Osteoblast (primary cell): ENCODE measurements at regions not wholly inside any gene's neighbourhood (a gene's known extent, or its start where the extent isn't known, plus 50 kb on each side); places are given as distances from the start of the nearest gene placed in this dataset.

Source experiments
- DNase-seq: peaks from one replicate; pipeline ENCODE4 v3.0.0; 2011; ENCODE audit warnings: low spot score, mixed read lengths; ENCODE audit not compliant: insufficient read length; ENCODE audit errors: missing footprints
- H2AFZ ChIP-seq: 2 replicates; pipeline ENCODE4 v1.6.0; 2011; ENCODE audit warnings: mild to moderate bottlenecking, low read length
- H3K27ac ChIP-seq: 2 replicates; pipeline ENCODE4 v1.5.1; 2011; ENCODE audit warnings: mild to moderate bottlenecking, low read depth, low read length, moderate library complexity
- H3K27me3 ChIP-seq: 2 replicates; pipeline ENCODE4 v1.6.0; 2012; ENCODE audit warnings: mild to moderate bottlenecking, control low read depth, inconsistent platforms, low read length, moderate library complexity; ENCODE audit not compliant: insufficient read depth
- H3K36me3 ChIP-seq: 2 replicates; pipeline ENCODE4 v1.5.1; 2011; ENCODE audit warnings: mild to moderate bottlenecking, low read length, control low read depth, moderate library complexity; ENCODE audit not compliant: insufficient read depth
- H3K4me1 ChIP-seq: 2 replicates; pipeline ENCODE4 v1.5.1; 2011; ENCODE audit warnings: mild to moderate bottlenecking, low read length, control low read depth, moderate library complexity; ENCODE audit not compliant: insufficient read depth
- H3K4me2 ChIP-seq: 2 replicates; pipeline ENCODE4 v1.6.0; 2011; ENCODE audit warnings: mild to moderate bottlenecking, low read length; ENCODE audit not compliant: insufficient read depth
- H3K4me3 ChIP-seq: fragments of 200-600 bp; sonication (generic); 3 replicates; pipeline ENCODE4 v1.5.1; 2012; ENCODE audit warnings: mild to moderate bottlenecking, low read length, inconsistent platforms; ENCODE audit not compliant: insufficient read depth
- H3K79me2 ChIP-seq: 2 replicates; pipeline ENCODE4 v1.6.0; 2012; ENCODE audit warnings: mild to moderate bottlenecking, low read length, control low read depth, inconsistent platforms; ENCODE audit not compliant: insufficient read depth
- H3K9me3 ChIP-seq: 2 replicates; pipeline ENCODE4 v1.5.1; 2011; ENCODE audit warnings: low read depth, low read length, control low read depth
- H4K20me1 ChIP-seq: 2 replicates; pipeline ENCODE4 v1.6.0; 2012; ENCODE audit warnings: mild to moderate bottlenecking, low read length, control low read depth; ENCODE audit not compliant: insufficient read depth
- TF ChIP-seq, protein P1 (sequence below): IDR thresholded peaks from 2 replicates; pipeline ENCODE4 v1.5.1; 2011; ENCODE audit warnings: mild to moderate bottlenecking, low read depth, low read length, moderate library complexity; ENCODE audit errors: extremely low read depth

DNA sequence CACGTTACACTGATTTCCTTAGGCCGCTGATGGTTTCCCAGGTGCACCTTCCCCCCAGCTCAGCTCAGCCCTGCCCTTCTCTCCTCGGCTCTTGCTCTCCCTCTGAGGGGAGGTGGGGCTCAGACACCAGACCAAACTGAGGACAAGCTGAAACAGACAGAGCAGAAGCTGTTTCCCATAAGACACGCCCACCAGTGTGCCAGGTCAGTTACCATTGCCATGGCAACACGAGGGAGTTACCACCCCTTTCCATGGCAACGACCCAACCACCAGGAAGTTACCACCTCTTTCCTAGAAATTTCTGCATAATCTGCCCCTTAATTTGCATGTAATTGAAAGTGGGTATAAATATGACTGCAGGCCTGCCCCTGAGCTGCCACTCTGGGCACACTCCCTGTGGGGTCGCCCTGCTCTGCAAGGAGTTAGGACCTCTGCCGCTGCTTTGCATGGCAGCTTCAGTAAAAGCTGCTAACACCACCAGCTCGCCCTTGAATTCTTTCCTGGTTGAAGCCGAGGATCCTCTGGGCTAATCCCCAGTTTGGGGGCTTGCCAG, 120.9 kb upstream of the SMIM21 start:
- Histone ChIP-seq H3K4me1 (peaks cover 3% of the 10 kb centered on the region), H3K27ac (no peak overlapping the region), H4K20me1 (no peaks in the 10 kb centered on the region), H3K27me3 (no peaks in the 10 kb centered on the region), H3K36me3 (no peaks in the 10 kb centered on the region), H3K4me2 (no peak overlapping the region), H3K9me3 (no peaks in the 10 kb centered on the region), H3K79me2 (no peaks in the 10 kb centered on the region), H2AFZ (no peak overlapping the region), H3K4me3 (no peak overlapping the region)
- no peak for DNase-seq
- TF ChIP-seq, protein P1, sequence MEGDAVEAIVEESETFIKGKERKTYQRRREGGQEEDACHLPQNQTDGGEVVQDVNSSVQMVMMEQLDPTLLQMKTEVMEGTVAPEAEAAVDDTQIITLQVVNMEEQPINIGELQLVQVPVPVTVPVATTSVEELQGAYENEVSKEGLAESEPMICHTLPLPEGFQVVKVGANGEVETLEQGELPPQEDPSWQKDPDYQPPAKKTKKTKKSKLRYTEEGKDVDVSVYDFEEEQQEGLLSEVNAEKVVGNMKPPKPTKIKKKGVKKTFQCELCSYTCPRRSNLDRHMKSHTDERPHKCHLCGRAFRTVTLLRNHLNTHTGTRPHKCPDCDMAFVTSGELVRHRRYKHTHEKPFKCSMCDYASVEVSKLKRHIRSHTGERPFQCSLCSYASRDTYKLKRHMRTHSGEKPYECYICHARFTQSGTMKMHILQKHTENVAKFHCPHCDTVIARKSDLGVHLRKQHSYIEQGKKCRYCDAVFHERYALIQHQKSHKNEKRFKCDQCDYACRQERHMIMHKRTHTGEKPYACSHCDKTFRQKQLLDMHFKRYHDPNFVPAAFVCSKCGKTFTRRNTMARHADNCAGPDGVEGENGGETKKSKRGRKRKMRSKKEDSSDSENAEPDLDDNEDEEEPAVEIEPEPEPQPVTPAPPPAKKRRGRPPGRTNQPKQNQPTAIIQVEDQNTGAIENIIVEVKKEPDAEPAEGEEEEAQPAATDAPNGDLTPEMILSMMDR = no peak

DNA sequence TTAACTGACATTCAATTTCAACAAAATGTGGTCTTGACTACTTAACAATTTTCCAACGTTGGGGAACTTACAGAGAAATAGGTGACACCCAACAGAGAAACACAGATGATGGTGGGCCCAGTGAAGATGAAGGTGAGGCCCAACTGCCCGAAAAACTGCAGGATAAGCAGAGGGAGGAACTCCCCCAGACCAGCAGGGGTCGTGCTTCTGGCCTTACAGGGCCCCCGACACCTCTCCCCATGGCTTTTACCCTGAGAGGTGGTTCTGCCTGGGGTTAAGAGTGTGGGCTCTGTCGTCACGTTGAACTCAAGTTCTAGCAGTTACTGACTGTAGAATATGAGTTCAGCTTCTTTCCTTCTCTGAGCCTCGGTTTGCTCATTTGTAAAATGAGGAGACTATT, 119.5 kb upstream of the SMIM21 start:
- Histone ChIP-seq H4K20me1 (no peaks in the 10 kb centered on the region), H3K4me3 (no peak overlapping the region), H3K4me2 (no peak overlapping the region), H3K79me2 (no peaks in the 10 kb centered on the region), H3K9me3 (no peaks in the 10 kb centered on the region), H3K4me1 (peaks cover 3% of the 10 kb centered on the region), H2AFZ (no peak overlapping the region), H3K36me3 (no peaks in the 10 kb centered on the region), H3K27me3 (no peaks in the 10 kb centered on the region), H3K27ac (no peak overlapping the region)
- DNase-seq = no peak
- TF ChIP-seq, protein P1 = no peak

DNA sequence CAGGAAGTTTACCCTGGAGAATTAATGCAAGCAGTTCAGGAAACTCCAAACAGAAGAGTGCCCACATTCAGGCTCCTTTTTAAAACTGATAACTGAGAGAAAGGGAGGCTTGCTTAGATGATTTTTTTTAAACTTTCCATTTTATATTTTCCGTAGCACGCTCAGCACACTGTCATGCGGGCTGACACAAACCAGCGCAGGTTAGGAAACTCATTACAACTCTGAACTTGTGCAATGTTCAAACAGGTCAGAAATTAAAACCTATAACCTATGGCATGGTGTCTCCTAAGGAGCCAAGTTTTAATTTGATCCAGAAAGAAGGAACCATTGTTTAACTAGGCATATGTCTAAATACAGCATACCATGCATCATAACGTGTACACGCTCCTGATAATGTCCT, 117.7 kb upstream of the SMIM21 start:
- TF ChIP-seq, protein P1 = no peak
- H3K27ac ChIP-seq = no peak overlapping the region
- no peak overlapping the region for H3K4me3 ChIP-seq
- H3K79me2 ChIP-seq = no peaks in the 10 kb centered on the region
- H2AFZ ChIP-seq = no peak overlapping the region
- H3K27me3 ChIP-seq = no peaks in the 10 kb centered on the region
- peaks cover 3% of the 10 kb centered on the region for H3K4me1 ChIP-seq
- no peak for DNase-seq
- H4K20me1 ChIP-seq = no peaks in the 10 kb centered on the region
- no peaks in the 10 kb centered on the region for H3K9me3 ChIP-seq
- H3K4me2 ChIP-seq = no peak overlapping the region
- H3K36me3 ChIP-seq = no peaks in the 10 kb centered on the region

DNA sequence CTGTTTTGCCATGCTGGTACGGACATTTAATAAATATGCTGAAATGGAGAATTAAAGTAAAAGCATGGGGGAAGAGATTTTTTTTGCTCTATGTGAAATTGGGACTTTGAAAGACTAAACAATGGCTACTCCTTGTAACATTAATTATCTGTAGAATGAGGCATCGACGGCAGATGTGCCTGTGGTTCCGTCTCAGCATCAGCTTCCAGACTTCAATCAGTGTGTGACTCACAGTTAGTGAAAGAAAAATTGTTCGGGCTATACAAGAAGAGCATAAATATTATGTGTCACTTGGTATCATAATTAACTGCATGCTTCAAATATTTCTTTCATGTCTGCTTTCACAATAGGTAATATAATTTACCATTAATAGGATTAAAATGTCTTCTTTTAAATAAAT, 117.0 kb upstream of the SMIM21 start:
- Histone ChIP-seq H3K27ac (no peak overlapping the region), H3K79me2 (no peaks in the 10 kb centered on the region), H3K9me3 (no peaks in the 10 kb centered on the region), H3K4me1 (peaks cover 3% of the 10 kb centered on the region), H3K36me3 (no peaks in the 10 kb centered on the region), H4K20me1 (no peaks in the 10 kb centered on the region), H2AFZ (no peak overlapping the region), H3K4me3 (no peak overlapping the region), H3K4me2 (no peak overlapping the region), H3K27me3 (no peaks in the 10 kb centered on the region)
- DNase-seq = no peak
- TF ChIP-seq, protein P1 = no peak
